NCI-H1694 (cell line): ENCODE measurements at regions not wholly inside any gene's neighbourhood (a gene's known extent, or its start where the extent isn't known, plus 50 kb on each side); places are given as distances from the start of the nearest gene placed in this dataset.

ENCODE experiments used
- DNase-seq: peaks from one replicate; lab custom pipeline; 2025; lab: John Stamatoyannopoulos, UW

DNA sequence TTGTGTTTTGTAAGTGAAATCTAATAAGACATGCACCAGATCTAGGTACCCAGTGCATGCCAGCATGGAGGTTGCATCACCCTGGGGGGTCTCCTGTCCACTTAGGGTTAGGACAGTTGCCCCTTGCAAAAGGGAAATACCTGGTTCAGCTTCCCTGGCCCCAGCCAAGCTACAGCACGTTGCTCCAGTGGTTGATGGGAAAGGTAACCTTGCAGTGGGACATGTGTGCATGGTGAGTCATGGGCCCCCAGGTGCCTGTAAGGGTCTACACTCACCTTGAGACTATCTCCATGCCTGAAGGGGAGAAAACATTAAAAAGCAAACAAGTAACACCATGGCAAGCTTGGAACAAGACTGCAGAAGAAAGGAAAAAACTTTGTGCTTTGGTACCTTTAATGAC is 143.9 kb downstream of the LSM5 start:
- no peak for DNase-seq

DNA sequence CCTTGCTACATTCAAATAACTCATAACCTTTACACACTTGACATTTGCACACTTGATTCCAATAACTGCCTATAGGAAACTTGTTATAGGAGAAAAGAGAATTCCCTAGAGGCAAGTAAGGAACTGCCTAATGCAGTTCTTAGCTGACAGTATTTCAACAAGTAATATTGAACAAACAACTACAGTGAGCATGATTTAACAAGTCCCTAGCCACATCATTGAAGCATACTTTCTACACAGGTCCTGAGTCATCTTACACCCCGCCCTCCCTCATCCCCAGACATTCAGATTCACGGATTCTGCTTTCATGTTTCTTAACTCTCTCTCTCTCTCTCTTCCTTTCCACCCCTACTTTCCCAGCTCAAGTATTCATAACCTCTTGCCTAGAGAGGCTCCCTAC is 153.5 kb downstream of the LSM5 start:
- no peak for DNase-seq

DNA sequence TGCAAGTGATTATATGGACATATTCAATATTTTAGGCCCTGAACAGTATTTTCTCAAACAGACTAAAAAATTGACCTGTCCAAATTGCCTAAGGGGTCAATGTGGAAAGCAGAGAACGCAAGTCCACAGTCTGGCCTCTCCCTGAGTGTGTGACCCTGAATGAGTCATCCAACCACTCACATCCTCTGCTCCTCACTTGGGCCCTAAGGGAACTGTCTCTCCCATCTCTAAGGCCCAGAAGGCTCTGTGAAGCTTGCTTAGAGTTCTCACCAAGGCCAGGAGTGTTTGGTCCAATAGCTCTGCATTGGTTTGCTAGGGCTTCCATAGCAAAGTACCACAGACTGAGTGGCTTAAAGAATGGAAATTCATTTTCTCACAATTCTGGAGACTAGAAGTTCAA is 155.1 kb downstream of the LSM5 start:
- no peak for DNase-seq

DNA sequence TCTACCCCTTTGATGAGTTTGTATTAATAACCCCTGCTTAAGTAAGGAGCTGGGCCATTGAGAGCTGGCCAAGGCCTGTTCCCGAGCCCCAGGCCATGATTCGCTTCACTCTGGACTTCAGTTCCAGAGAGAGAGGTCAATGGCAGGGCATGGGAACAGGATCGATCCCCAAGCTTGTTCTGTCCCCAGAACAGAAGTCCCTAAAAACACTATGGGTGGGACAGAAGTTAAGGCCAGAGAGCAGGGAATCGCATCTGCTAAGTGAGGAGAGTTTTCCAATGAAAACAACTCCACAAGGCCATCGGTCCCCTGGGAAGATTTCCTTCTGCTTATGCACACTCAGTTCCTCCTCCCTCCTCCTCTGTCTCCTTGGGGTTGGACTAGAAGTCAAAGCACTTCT is 159.6 kb downstream of the LSM5 start:
- DNase-seq: no peak

DNA sequence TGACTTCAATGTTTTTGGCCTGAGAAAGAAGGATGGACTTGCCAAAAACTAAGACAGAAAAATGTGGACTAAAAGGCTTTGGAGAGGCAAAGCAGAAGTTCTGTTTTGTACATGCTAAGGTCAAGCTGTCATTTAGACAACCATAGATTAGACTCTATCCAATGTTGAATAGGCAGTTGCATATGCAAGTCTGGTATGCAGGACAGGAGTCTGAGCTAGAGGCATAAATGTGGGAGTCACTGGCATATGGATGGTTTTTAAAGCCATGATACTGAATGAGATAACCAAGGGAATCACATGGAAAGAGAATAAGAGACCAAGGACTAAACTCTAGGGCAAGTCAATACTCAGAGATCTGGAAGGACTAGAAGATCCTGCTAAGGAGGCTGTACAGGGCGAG is 164.1 kb downstream of the LSM5 start:
- no peak for DNase-seq

DNA sequence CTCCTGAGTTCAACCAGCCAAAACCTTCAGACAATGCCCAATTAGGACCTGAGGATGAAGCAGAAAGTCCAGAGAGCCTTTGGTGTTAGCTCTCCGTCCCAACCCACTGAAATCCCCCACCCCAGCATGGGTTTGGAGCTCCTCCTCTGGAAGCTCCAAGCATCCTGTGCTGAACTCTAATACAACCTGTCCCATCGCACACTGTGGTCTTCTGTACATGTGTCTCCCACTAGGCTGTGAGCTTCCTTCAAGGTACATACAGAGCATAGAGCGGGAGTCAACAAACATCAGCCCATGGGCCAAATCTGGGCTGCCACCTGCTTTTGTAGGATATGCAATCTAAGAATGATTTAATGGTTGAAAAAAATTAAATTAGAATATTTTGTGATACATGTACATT is 166.5 kb downstream of the LSM5 start:
- DNase-seq: no peak

DNA sequence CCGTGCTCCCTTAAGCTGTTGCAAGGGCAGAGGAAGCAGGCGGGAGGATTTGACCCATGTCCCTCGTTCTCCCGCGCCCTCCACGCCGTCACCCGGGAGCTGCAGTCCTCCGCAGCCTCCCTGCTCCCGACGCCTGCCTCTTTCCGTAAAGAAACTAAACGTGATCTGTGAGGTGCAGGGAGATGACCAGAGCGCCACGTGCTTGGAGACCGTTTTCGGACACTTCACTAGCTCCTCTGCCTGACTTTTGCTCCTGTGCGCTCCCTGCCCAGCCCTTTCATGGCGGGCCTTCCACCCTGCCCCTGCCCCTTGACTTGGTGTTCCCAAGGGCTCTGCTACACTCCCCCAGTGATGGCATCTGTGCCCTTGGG is 171.2 kb downstream of the LSM5 start:
- no peak for DNase-seq

DNA sequence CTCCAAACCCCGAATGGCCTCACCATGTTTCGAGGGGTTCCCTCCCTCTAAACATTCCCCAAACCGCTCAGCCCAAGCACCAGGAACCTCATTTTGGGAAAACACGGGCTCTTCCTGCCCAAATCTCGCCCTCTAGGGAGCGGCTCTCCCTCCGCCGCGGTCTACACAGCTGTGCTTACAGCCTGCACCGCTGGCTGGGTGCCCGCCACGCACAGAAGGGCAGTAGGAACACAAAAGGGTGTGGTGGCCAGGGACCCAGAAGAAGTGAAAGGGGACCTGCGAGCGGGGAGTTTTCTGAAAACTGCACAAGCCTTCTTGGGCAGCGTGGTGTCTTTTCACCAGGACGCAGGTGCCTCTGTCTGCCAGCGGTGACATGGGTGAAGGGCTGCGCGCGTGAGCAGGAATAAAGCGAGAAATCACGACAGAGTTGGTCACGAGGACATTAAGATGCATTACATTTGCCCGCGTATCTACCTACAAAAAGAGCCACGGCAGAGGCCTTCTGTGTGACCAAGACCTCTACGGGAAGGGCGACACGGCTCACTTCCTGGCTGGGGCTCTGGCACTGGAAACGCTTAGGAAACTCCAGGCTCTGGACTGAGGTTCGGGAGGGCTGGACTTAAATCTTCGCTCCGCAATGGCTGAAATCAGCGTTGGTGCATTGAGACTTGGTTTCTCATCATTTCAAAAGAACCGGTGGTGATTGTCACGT is 171.7 kb downstream of the LSM5 start:
- DNase-seq: no peak

DNA sequence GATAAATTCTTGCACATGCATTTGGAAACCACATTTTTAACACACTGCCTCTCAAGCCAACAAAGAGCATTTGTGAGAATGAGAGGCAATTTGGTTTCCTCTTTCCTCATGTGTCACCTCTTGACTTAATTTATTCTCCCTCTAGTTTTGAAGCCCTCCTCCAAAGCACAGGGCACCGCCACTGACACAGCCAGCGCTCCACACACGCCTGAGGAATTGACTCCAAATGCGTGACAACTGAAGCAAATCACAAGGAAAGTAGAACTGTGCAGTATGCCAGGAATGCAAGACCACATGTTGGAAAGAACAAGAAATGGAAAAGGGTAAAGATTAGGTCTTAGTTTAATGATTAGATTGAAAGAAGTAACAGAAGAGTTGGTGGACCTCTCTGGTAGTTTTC is 173.3 kb downstream of the LSM5 start:
- no peak for DNase-seq

DNA sequence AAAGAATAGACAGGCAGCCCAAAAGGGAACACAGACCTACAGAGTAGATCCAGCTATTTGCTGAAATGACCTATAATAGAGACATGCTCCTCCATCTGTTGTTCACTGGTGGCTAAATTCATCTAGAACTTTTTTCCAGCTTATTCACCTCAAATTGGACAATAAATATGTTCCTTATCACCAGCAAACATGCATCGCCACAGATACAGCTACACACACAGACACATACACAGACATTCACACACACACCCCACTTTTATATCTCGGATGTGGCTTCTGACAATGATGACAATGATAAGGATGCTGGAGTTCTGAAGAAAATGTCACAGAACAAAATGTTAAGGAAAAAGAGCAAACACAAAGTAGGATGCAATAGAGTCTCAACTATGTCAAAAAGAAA is 175.4 kb downstream of the LSM5 start:
- DNase-seq: no peak

DNA sequence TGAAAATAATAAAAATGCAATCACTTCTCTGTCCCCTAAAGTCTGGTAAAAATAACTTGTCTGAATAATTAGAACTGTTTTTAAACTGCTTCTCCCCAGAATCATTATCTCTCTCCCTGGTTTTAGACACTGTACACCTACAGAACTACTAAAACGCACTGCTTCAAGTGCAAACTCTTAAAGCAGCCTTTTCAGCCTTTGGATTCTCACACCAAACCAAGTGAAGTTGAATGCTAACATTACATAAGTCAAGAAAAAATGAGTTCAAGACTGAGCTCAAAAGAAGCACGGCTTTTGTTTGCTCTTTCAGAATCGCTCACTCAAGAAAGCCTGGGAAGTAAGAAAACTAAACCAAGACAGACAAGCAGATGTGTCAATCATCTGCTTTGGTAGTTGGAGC is 188.8 kb downstream of the LSM5 start:
- no peak for DNase-seq

DNA sequence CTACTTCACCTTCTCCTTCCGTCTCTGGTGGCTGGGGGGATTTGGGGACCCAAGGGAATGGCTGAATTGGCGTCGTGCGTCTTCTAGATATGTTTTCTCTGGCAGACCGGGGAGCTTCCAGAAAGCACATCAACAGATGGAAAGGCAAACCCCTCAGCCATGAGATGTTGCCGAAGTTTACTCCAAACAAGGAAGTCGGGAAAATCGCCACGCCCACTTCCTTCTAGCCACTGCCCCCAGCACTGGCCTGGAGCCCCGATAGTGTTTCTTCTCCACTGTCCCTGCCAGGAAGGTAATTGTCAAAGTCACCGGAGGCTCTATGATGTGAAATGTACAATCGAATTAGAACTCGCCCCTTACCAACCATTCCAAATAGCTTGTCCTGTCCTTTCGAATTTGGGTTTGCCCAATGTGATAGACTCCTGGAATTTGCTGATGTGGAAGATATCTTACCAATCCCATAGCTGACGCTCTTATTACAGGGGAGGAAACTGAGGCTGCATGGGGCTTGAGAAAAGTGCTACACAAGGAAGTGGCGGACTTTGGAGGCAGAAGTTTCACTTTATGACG is 191.0 kb downstream of the LSM5 start:
- no peak for DNase-seq

DNA sequence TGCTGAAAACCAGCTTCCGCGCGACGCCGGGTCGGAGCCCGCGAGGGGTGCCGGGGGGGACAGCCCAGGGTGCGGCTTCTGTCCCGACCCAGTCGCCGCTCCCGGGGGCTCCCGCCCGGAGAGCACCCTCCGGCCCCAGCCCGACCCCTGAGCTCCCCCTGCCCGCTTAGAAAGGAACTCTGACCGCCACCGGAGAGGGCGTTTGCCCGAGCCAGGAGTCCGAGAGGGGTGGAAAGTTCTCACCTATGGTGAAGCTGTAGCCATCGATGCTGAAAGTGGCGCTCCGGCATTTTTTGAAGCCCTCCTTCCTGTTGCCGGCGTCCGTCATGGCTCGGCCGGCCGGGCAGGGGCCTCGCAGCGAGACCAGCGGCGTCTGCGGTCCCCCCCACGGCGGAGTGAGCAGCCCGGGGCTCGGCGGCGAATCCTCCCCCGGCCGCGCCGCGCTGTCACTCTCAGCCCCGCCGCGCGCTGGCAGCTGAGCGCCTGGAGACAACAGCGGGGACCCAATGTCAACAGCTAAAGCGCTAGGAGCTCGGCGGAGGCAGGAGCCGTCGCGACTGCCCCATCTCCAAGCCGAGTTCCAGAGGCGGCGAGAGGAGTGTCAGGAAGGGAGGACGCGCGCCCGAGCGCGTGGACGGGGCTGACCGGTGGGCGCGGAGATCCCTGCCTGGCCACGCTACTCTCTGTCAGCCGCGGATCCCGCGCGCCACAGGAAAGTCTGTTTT is 191.6 kb downstream of the LSM5 start:
- DNase-seq: no peak

DNA sequence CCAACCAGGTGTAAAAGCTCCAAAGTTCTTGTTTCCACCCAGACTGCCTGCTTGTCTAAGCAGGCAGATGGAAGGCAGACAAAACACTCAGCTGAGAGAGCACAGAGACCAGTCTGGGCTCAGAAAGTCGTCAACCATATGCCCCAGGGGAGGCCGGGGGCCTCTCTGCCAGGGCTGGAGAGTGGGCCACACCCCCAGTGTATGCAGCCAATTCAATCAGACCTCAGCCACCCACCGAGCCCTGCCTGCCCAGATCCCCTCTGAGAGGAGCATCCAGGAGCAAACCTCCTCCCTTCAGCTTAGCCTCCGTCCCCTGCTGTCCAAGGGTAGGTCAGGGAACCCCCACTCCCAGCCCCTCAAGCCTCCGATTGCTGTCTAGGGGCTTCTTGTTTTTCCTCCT is 196.3 kb downstream of the LSM5 start:
- DNase-seq: peak; percentile 73

DNA sequence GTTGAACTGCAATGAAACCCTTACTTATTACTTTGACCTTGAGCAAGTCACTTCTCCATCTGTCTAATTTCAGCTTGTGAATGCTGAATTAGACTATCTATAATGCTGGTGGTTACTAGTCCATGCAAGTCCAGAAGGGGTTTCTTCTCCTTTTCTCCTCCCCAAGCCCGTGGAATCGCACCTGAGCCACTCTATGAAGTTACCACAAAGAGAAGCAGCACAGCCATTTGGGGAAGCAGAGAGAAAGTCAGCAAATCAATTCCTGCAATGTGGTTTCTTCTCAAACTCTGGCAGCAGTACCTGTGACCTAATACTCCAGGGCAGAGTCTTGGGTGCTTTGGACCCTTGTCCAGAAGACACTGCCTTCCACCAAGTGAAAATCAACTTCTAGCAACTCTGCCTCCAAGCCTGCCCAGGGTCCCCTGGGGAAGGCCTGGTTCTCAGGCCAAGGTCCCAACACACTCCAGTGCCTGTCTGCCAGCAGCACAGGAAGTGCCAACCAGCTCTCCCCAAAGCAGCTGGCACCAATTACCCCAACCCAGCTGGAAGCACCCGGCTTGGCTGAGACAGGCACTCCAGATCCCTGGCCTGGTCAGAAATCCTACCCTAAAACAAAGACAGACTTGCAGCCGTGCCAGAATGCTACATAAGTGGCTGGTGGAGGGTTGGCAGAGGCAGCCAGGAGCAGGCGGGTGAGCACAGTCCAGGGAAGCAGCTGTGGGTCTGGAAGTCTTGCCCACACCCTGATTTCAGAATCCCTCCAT is 200.3 kb downstream of the LSM5 start:
- peak; percentile 84 for DNase-seq

DNA sequence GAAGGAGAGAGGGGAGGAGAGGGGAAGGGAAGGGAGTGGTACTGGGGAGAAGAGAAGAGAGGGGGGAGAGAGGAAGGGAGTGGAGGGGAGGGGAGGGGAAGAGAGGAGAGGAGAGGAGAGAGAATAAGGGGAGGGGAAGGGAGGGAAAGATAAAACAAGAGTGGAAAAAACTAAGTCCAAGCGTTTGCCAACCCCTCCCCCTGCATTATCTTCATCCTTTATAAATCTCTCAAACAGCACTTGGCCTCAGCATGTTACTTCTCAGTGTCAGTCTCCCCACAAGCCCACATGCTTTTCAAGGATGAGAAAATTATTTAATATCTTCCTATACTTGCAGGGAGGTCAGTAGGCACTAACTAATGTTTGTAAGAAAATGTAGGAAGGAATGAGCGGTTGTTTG is 204.5 kb downstream of the LSM5 start:
- DNase-seq: no peak

DNA sequence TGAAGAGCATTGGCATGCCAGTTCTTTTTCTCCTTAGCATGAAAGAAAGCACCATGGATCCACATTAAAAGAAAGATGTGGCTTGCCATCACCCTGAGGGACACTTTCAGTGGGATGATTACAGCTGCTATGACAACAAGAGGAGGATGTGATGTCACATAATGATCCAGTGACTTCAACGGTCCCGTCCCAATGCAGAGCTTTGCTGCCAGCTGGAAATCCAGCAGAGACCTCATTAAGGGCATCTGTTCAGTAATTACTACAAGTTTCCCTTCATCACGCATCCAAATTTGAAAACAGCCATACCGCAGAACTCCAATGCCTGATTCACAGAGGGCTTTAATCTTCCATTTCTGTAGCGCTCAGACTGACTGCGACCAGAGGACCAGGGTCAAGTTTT is 206.6 kb downstream of the LSM5 start:
- peak; percentile 51 for DNase-seq

DNA sequence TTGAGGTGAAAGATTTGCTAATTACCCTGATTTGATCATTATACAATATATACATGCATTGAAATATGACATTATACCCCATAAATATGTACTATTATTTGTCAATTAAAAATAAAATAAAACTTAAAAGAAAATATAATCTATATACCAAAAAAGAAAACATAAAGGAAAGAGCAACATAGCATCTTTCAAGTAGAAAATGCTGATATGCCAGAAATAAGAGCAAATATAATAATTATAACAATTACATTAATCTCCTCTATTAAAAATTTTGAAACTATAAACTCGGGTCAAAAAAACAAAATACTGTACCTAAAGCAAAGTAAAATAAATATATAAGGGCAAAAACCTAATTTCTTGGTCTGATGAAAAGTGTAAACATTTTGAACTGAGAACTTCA is 209.3 kb upstream of the PDE1C start:
- DNase-seq: no peak

DNA sequence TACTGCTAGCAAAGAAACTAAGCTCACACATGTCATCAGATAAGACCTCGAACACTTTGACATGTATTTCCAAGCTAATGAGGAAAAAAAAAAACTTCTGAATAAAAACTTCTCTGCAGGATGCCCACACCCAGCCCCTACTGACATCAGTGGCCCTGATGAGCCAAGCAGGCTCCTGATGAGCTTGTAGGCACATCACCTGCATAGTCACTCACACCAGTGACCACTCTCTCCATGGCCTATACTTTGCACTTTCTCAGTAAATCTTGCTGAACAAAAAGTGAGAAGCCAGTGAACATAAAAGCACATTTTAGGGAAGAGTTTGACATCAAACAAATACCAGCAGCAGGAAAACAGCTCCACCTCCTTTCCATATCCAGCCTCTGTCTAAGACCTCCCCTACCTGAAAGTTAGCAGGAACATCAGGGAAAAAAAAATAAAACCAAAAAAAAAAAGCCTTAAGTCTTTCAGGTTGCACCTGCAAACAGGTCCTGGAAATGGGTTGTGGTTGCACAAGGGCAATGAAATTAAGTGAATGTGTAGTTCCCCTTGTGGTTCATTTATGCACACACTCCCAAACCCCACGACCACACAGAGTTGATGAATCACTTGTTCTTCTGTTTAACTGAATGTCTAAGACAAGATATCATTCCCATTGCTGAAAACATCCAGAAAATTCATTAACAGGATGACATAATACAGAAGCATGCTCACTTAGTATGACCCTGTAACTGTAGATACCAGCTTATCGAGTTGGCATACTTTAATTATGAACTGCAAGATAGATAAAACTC is 205.2 kb upstream of the PDE1C start:
- no peak for DNase-seq

DNA sequence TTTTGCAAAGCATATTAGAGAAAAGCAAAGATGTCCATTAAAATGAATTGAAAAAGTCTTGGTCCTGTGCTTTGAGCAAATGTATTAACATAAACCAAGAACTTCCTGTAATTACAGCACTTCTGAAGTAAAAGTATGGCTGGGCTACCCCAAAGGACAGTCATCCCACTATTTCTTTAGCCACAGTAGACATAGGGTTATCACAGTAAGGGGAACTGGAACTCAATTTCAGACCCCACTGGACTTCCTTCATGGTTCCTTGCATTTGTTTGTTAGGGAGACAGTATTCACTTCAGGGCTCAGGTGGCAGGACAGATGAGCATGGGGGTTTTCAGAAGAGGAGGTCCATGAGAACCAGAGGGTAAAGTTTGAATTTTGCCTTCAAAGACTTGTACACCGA is 203.1 kb upstream of the PDE1C start:
- no peak for DNase-seq

DNA sequence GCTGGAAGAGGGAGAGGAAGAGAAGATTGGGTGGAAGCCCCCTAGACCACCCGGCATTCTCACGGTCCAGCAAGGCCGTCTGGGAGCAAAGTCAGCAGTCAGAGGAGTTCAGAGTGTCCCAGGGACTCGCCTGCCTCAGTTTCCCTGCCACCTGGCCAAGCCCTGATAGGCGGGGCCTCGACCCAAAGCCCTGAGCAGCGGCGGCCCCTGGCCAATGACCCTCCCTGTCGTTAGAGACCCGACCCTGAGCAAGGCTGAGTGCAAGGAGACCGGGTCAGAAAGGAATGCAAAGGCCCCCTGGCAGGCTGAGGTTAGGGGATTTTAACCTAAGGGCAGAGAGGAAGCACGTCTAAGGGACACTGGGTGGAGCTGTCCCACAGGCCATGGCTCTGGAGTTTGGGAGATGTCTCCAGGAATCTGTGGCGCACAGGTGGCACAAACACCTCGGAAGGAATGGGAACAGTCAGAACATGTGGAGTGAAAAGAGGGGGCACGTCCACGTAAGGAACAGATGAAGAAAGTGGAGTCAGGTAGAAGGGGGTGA is 196.8 kb upstream of the PDE1C start:
- DNase-seq: no peak
